Breast epithelium (tissue), 4 donors: ENCODE measurements at regions not wholly inside any gene's neighbourhood (a gene's known extent, or its start where the extent isn't known, plus 50 kb on each side); places are given as distances from the start of the nearest gene placed in this dataset.

Experiments
- DNase-seq, 2 donors: peaks; one replicate each; pipeline ENCODE4 v3.0.0-alpha.2; 2019; ENCODE audit warnings: low spot score in 2 of 2
- H3K27ac ChIP-seq, 2 donors: fragments of 200-600 bp; sonication (generic) in 1 of 2; one replicate each; pipeline ENCODE4 v1.5.1; 2016 to 2019; ENCODE audit warnings: mild to moderate bottlenecking in 1 of 2
- H3K27me3 ChIP-seq, 2 donors: fragments of 200-600 bp; sonication (generic) in 1 of 2; one replicate each; pipeline versions ENCODE4 v1.5.1 to v1.6.0; 2017 to 2019; ENCODE audit warnings: control low read depth in 1 of 2, mild to moderate bottlenecking in 1 of 2
- H3K36me3 ChIP-seq: fragments of 200-600 bp; one replicate; pipeline ENCODE4 v1.5.1; 2019
- H3K4me1 ChIP-seq, 2 donors: fragments of 200-600 bp; sonication (generic); one replicate each; pipeline ENCODE4 v1.5.1; 2016 to 2019; ENCODE audit warnings: control low read depth in 1 of 2
- H3K4me3 ChIP-seq, 3 donors: fragments of 200-600 bp; sonication (generic); 1 replicate in 2 of 3; 2 replicates in 1 of 3; pipeline ENCODE4 v1.5.1; 2016 to 2019; ENCODE audit warnings: mild to moderate bottlenecking in 3 of 3, moderate library complexity in 2 of 3
- H3K9me3 ChIP-seq, 2 donors: fragments of 200-600 bp; sonication (generic) in 1 of 2; one replicate each; pipeline ENCODE4 v1.5.1; 2016 to 2019; ENCODE audit warnings: control low read depth in 1 of 2
- POLR2A ChIP-seq: fragments of 450-650 bp; IDR thresholded peaks from one replicate; pipeline ENCODE4 v1.6.1; 2016; ENCODE audit warnings: antibody characterized with exemption, mild to moderate bottlenecking, moderate library complexity
- POLR2AphosphoS5 ChIP-seq, 3 donors: sonication (generic); formaldehyde crosslinking; IDR thresholded peaks; one replicate each; pipeline ENCODE4 v1.6.1; 2017; ENCODE audit warnings: antibody characterized with exemption in 3 of 3
- intact Hi-C: fragments of 100-400 bp; cut with DNase I; formaldehyde crosslinking; loops from one replicate; pipeline ENCODE4 v1.15.1; 2023; ENCODE audit warnings: low total_unique reads
- TF ChIP-seq, protein P1 (sequence below), 3 donors: fragments of 450-650 bp; IDR thresholded peaks; one replicate each; pipeline ENCODE4 v1.5.1; 2016 to 2017; ENCODE audit warnings: antibody characterized with exemption in 3 of 3, mild to moderate bottlenecking in 3 of 3, moderate library complexity in 3 of 3

DNA sequence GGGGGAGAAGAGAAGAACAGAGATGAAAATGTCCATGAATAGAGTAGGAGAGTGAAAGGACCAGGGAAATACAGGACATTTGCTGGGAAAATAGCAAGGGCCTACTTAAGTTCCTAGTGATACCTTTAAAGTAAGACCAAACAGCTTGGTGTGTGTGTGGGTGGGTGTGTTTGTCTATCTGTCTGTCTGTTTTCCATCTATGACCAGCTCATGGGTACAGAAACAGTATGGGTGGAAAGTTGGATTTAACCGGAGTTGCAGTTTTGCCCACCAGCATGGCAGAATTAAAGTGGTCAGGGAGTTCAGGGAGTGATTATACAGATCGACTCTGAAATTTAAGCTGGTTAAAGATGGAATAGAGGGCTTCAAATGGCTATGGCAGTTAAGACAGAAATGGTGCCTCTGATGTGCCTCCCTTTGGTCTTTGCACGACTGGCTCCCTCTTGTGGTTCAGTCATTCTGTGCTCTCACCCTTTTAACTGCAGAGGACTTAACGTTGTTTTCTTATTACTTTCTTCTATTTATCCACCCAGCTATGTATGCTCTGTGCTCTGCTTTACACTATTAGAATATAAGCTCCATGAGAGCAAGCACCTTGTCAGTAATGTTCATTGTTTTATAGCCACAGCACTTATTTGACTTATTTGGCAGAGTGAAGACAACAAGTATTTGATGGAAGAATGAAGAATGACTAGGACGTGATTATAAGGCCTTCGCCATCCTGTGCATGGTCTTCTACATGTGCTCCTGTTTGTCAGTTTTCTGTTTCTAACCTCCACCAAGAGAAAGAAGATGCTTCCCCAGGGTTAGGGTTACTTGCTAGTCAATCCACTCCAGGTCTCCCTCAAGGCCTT, 72.7 kb upstream of the AK4 start:
- DNase-seq, result peak in 1 of 2 donors; percentile 40
- intact Hi-C loops, result no loop called here
- TF ChIP-seq, protein P1, sequence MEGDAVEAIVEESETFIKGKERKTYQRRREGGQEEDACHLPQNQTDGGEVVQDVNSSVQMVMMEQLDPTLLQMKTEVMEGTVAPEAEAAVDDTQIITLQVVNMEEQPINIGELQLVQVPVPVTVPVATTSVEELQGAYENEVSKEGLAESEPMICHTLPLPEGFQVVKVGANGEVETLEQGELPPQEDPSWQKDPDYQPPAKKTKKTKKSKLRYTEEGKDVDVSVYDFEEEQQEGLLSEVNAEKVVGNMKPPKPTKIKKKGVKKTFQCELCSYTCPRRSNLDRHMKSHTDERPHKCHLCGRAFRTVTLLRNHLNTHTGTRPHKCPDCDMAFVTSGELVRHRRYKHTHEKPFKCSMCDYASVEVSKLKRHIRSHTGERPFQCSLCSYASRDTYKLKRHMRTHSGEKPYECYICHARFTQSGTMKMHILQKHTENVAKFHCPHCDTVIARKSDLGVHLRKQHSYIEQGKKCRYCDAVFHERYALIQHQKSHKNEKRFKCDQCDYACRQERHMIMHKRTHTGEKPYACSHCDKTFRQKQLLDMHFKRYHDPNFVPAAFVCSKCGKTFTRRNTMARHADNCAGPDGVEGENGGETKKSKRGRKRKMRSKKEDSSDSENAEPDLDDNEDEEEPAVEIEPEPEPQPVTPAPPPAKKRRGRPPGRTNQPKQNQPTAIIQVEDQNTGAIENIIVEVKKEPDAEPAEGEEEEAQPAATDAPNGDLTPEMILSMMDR (IDR thresholded peaks at IDR 0.05), result peak in 2 of 3 donors; percentile 52 to 54
- TF ChIP-seq POLR2A, result no peak

DNA sequence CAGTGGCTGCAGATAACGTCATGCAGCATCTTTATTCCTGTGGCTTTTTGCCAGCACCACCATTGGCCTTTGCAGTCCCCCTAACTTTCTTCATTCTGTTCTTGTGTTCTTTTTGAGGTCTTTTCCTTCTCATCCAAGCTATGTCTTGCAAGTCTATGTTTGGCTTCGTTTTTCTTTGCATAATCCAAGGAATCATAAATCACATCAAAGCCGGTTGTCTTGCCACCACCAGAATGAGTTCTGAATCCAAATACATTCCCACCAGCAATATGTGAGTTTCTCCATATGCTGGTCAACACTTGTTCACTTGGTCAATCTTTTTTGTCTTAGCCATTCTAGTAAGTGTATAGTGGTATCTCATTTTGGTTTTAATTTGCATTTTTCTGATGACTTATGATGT, 70.6 kb upstream of the AK4 start:
- no peak overlapping the region for H3K27ac ChIP-seq
- H3K36me3 ChIP-seq, result no peaks in the 10 kb centered on the region
- H3K4me3 ChIP-seq, result no peak overlapping the region
- no peaks in the 10 kb centered on the region for H3K4me1 ChIP-seq
- H3K27me3 ChIP-seq, result no peaks in the 10 kb centered on the region
- DNase-seq, result no peak
- TF ChIP-seq, protein P1 (IDR thresholded peaks at IDR 0.05), result no peak
- no peak for TF ChIP-seq POLR2A
- no peak for TF ChIP-seq POLR2AphosphoS5 (IDR thresholded peaks at IDR 0.05)
- H3K9me3 ChIP-seq, result no peaks in the 10 kb centered on the region
- intact Hi-C loops, result no loop called here

More for the DNA sequence above, 72.7 kb upstream of the AK4 start:
- Histone ChIP-seq H3K27me3 (no peaks in the 10 kb centered on the region), H3K4me3 (no peak overlapping the region), H3K9me3 (no peaks in the 10 kb centered on the region), H3K36me3 (no peaks in the 10 kb centered on the region), H3K27ac (no peak overlapping the region), H3K4me1 (no peaks in the 10 kb centered on the region)

DNA sequence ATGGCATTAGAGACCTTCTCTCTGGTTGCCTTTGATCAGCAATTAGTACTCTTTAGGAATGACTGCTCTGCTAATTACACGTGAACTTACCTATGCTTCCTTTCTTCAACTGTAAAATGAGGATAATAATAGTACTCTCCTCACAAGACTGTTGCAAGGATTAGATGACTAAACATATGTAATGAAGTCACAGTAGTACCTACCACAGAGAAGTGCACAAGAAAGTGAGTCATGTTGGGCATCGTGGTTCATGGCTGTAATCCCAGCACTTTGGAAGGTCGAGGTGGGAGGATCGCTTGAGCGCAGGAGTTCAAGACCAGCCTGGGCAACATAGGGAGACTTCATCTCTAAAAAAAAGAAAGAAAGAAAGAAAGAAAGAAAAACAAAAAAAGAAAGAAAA, 68.1 kb upstream of the AK4 start:
- Histone ChIP-seq H3K27me3 (no peaks in the 10 kb centered on the region), H3K9me3 (no peaks in the 10 kb centered on the region), H3K4me1 (no peaks in the 10 kb centered on the region), H3K27ac (no peak overlapping the region), H3K4me3 (no peak overlapping the region), H3K36me3 (no peaks in the 10 kb centered on the region)
- no peak for DNase-seq
- intact Hi-C loops, result no loop called here
- no peak for TF ChIP-seq POLR2A
- TF ChIP-seq, protein P1 (IDR thresholded peaks at IDR 0.05), result no peak
- TF ChIP-seq POLR2AphosphoS5 (IDR thresholded peaks at IDR 0.05), result no peak

DNA sequence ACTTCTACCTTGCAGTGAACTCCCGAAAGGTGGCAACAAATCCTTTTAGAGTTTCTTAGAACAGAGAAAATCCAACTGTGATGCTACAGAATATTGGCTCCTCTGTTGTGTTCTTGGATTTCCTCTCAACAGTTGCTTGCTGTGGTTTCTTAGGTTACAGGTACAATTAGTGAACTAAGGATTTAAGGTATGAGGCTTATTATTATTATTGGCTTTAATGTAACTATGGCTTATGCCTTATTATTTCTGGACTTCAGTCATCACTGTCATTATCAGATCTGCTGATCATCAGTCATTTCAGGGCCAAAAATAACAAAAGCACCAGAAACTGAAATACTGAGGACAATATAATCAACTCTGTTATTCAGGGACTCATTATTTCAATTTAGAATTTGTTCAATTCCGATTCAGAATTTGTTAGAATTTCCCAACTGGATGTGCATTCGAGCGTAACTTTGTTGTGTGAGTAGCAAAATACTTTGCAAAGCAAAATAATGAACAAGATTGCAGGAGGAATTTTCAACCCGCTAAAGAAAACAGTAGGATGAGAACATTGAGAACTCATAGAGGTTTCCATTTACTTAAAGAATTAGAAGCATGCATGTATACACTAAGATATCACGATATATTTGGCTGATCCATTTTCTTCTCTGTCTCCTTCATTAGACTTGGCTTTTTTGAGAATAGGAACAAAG, 65.5 kb upstream of the AK4 start:
- TF ChIP-seq, protein P1 (IDR thresholded peaks at IDR 0.05), result no peak
- no peak overlapping the region for H3K4me3 ChIP-seq

DNA sequence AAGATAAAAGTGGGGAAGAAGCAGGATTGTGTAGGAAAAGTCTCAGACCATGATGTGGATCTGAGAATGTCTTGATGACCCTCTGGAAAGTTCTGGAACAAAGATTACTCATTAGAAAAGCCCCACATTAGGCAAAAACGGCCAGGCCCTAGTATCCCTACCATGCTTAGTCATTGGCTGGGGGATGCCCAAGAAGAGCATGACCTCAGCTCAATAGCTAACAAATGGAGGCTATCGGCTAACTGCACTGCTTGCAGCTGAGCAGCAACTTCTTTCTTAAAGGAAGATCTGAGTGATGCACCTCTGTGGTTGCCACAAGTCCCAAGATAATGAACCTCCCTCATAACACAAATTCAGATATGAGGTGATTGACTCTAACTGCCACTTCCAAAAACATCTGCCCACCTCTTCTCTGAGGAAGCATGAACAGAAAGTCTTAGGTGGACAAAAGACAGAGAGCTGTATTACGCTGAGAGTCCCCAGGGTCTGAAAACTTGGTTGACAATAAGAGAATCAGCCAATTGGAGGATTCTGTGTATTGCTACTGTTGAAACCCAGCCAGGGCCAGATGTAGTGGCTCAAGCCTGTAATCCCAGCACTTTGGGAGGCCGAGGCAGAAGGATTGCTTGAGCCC, 64.6 kb upstream of the AK4 start:
- H3K9me3 ChIP-seq, result no peaks in the 10 kb centered on the region
- H3K27me3 ChIP-seq, result no peaks in the 10 kb centered on the region
- no peak for DNase-seq
- no peaks in the 10 kb centered on the region for H3K4me1 ChIP-seq
- TF ChIP-seq, protein P1 (IDR thresholded peaks at IDR 0.05), result no peak
- TF ChIP-seq POLR2A, result no peak
- TF ChIP-seq POLR2AphosphoS5 (IDR thresholded peaks at IDR 0.05), result no peak
- H3K36me3 ChIP-seq, result no peaks in the 10 kb centered on the region
- no peak overlapping the region for H3K4me3 ChIP-seq
- no peak overlapping the region for H3K27ac ChIP-seq
- intact Hi-C loops, result no loop called here

More for the DNA sequence above, 65.5 kb upstream of the AK4 start:
- intact Hi-C loops, result no loop called here
- Histone ChIP-seq H3K9me3 (no peaks in the 10 kb centered on the region), H3K27me3 (no peaks in the 10 kb centered on the region), H3K27ac (no peak overlapping the region), H3K36me3 (no peaks in the 10 kb centered on the region), H3K4me1 (no peaks in the 10 kb centered on the region)
- DNase-seq, result no peak
